Hypothalamus (tissue), 51 donors: ENCODE measurements at regions not wholly inside any gene's neighbourhood (a gene's known extent, or its start where the extent isn't known, plus 50 kb on each side); places are given as distances from the start of the nearest gene placed in this dataset.

ENCODE experiments used
- DNase-seq, 51 donors: peaks; one replicate each; lab custom pipeline; 2025; lab: John Stamatoyannopoulos, UW

DNA sequence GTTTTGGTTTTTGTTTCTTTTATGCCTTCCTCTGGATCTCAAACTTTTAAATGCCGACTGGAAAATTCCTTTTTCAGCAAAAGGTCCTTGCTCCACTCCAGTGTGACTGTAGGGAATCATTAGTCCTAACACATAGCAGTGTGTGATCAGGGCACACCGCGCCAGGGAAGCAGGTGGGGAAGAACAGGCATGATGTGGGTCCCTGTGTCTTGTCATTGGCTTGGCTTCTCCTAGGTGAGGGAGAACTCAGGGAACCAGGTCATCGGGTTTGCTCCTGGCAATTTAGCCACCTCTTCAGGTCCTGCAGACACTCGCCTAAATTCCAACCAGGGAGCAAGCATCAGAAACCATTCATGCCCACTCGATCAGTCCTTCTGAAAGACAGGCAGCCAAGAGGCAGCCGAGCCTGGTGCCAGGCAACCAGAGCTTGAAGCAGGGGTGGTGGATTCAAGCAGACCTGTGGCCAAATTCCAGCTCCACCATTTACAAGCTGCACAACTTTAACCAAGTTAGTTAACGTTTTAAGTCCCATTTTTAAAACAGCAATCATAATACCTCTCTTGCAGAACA, 514.2 kb downstream of the BNC2 start:
- DNase-seq: peak in 1 of 51 donors; percentile 5

DNA sequence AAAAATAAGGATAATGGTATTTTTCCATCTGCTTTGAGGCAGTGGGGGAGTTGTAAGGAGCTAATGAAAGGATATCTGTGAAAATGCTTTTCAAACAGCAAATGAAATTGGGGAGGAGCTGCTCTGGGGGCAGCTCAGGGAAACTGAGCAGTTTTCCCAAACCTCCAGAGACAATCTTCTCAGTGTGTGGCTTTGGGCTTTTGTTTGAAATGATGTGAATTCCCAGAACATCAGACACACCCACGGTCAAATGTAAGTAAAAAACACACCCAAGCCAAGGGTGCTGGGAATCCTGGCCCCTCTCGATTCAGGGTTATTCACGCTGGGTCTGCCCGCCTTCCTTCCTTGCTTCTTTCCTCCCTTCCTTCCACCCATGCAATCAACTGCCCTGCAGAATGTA, 512.6 kb downstream of the BNC2 start:
- no peak for DNase-seq

DNA sequence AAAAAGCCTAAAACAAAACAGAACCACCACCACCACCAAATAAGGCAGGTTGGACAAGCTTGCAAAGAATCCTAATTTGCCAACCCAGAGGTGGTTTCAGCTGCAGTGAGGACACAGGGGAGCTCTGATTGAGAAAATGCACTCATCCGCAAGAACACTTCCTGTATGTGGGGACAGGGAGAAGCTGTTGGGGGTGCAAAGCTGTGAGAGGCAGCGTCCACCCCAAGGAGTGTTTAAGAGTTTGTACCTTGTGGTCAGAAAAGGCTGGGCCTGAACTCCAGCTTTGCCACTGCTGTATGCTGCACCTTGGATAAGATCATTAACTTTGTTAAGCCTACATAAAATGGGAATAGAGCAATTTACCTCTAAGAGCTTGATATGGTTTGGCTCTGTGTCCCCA, 511.7 kb downstream of the BNC2 start:
- no peak for DNase-seq
